ENCODE measurements at regions not wholly inside any gene's neighbourhood (a gene's known extent, or its start where the extent isn't known, plus 50 kb on each side); places are given as distances from the start of the nearest gene placed in this dataset.

GRCh38 chr5:166346726-166347374 lies 1944.6 kb upstream of the WWC1 start:
- Histone ChIP-seq H3K9me3 (ENCODE audit: control insufficient read depth, insufficient read depth, low read length) (peaks cover 4% of the 10 kb centered on the region), H3K4me1 (ENCODE audit: control insufficient read depth, insufficient read depth, low read length) (no peaks in the 10 kb centered on the region), H3K36me3 (ENCODE audit: control insufficient read depth, insufficient read depth, low read length) (no peaks in the 10 kb centered on the region), H3K4me3 (ENCODE audit: low read length) (no peak overlapping the region), H3K27ac (ENCODE audit: low read length) (no peak overlapping the region), H3K27me3 (ENCODE audit: control insufficient read depth, insufficient read depth, low read length) (no peaks in the 10 kb centered on the region)
- Mint-ChIP-seq H3K27ac (no peak overlapping the region), H3K4me1 (no peaks in the 10 kb centered on the region), H3K4me3 (no peak overlapping the region), H3K36me3 (peaks cover 10% of the 10 kb centered on the region), H3K27me3 (ENCODE audit: low read depth in 2 of 2) (no peaks in the 10 kb centered on the region), H3K9me3 (peaks cover 6 to 19% of the 10 kb centered on the region in 2 donors)
- no peak for TF ChIP-seq CTCF (IDR thresholded peaks at IDR 0.05)
- DNase-seq (no peak), ATAC-seq (no peak)
- WGBS (ENCODE audit: insufficient coverage) = 60% methylated on average over 1 of the region's 3 CpGs
- intact Hi-C loops (cut with micrococcal nuclease) = no loop called here

GRCh38 chr5:166349046-166349445 lies 1942.4 kb upstream of the WWC1 start:
- TF ChIP-seq CTCF (IDR thresholded peaks at IDR 0.05) = no peak
- ATAC-seq (no peak), DNase-seq (no peak)
- 100% methylated on average over 1 of the region's 1 CpG for WGBS (ENCODE audit: insufficient coverage)
- H3K36me3 ChIP-seq (ENCODE audit: control insufficient read depth, insufficient read depth, low read length) = no peaks in the 10 kb centered on the region
- H3K4me3 Mint-ChIP-seq = no peak overlapping the region
- H3K4me3 ChIP-seq (ENCODE audit: low read length) = no peak overlapping the region
- no peak overlapping the region for H3K27ac Mint-ChIP-seq
- no peaks in the 10 kb centered on the region for H3K4me1 Mint-ChIP-seq
- H3K27me3 Mint-ChIP-seq (ENCODE audit: low read depth in 2 of 2) = no peaks in the 10 kb centered on the region
- no peak overlapping the region for H3K27ac ChIP-seq (ENCODE audit: low read length)
- intact Hi-C loops (cut with micrococcal nuclease) = no loop called here
- H3K9me3 ChIP-seq (ENCODE audit: control insufficient read depth, insufficient read depth, low read length) = peaks cover 4% of the 10 kb centered on the region
- H3K9me3 Mint-ChIP-seq = peaks cover 2 to 9% of the 10 kb centered on the region in 2 donors
- no peaks in the 10 kb centered on the region for H3K4me1 ChIP-seq (ENCODE audit: control insufficient read depth, insufficient read depth, low read length)
- H3K27me3 ChIP-seq (ENCODE audit: control insufficient read depth, insufficient read depth, low read length) = no peaks in the 10 kb centered on the region
- H3K36me3 Mint-ChIP-seq = no peaks in the 10 kb centered on the region

GRCh38 chr5:166353580-166353979 lies 1937.9 kb upstream of the WWC1 start:
- Mint-ChIP-seq H3K9me3 (peaks cover 9 to 20% of the 10 kb centered on the region in 2 donors), H3K27me3 (ENCODE audit: low read depth in 2 of 2) (no peaks in the 10 kb centered on the region), H3K4me1 (no peaks in the 10 kb centered on the region), H3K36me3 (no peaks in the 10 kb centered on the region), H3K27ac (no peak overlapping the region), H3K4me3 (no peak overlapping the region)
- Histone ChIP-seq H3K36me3 (ENCODE audit: control insufficient read depth, insufficient read depth, low read length) (no peaks in the 10 kb centered on the region), H3K9me3 (ENCODE audit: control insufficient read depth, insufficient read depth, low read length) (peaks cover 4% of the 10 kb centered on the region), H3K27ac (ENCODE audit: low read length) (no peak overlapping the region), H3K4me3 (ENCODE audit: low read length) (no peak overlapping the region), H3K4me1 (ENCODE audit: control insufficient read depth, insufficient read depth, low read length) (no peaks in the 10 kb centered on the region), H3K27me3 (ENCODE audit: control insufficient read depth, insufficient read depth, low read length) (no peaks in the 10 kb centered on the region)
- TF ChIP-seq CTCF (IDR thresholded peaks at IDR 0.05) = no peak
- DNase-seq (no peak), ATAC-seq (no peak)
- no CpG with 5 or more reads among the region's 2 CpGs for WGBS (ENCODE audit: insufficient coverage)
- intact Hi-C loops (cut with micrococcal nuclease) = no loop called here

- TF ChIP-seq CTCF (IDR thresholded peaks at IDR 0.05) = no peak
- H3K9me3 Mint-ChIP-seq = peaks cover 9 to 20% of the 10 kb centered on the region in 2 donors
- Histone ChIP-seq H3K27ac (ENCODE audit: low read length) (no peak overlapping the region), H3K4me1 (ENCODE audit: control insufficient read depth, insufficient read depth, low read length) (no peaks in the 10 kb centered on the region), H3K36me3 (ENCODE audit: control insufficient read depth, insufficient read depth, low read length) (no peaks in the 10 kb centered on the region), H3K27me3 (ENCODE audit: control insufficient read depth, insufficient read depth, low read length) (no peaks in the 10 kb centered on the region), H3K4me3 (ENCODE audit: low read length) (no peak overlapping the region), H3K9me3 (ENCODE audit: control insufficient read depth, insufficient read depth, low read length) (no peaks in the 10 kb centered on the region)
- 100% methylated on average over 1 of the region's 1 CpG for WGBS (ENCODE audit: insufficient coverage)
- H3K27me3 Mint-ChIP-seq (ENCODE audit: low read depth in 2 of 2) = no peaks in the 10 kb centered on the region
- H3K4me1 Mint-ChIP-seq = no peaks in the 10 kb centered on the region
- DNase-seq (no peak), ATAC-seq (no peak)
- intact Hi-C loops (cut with micrococcal nuclease) = no loop called here
- no peak overlapping the region for H3K27ac Mint-ChIP-seq
- no peaks in the 10 kb centered on the region for H3K36me3 Mint-ChIP-seq
- no peak overlapping the region for H3K4me3 Mint-ChIP-seq
Measured at GRCh38 chr5:166354332-166354731, 1937.1 kb upstream of the WWC1 start.

Measured in natural killer cell (primary cell).